ENCODE measurements at regions not wholly inside any gene's neighbourhood (a gene's known extent, or its start where the extent isn't known, plus 50 kb on each side); places are given as distances from the start of the nearest gene placed in this dataset.
A peak's percentile ranks its signal among the peaks of the same experiment; 100 is the strongest.

- Histone ChIP-seq H3K9me3 (ENCODE audit: control insufficient read depth in 2 of 3, insufficient read depth in 1 of 3, low read length in 3 of 3) (no peaks in the 10 kb centered on the region), H3K27ac (ENCODE audit: low read depth in 2 of 2, low read length in 2 of 2) (no peak overlapping the region), H3K4me3 (ENCODE audit: low read length in 3 of 3) (no peak overlapping the region), H3K4me1 (ENCODE audit: control insufficient read depth in 2 of 3, insufficient read depth in 2 of 3, low read depth in 1 of 3, low read length in 3 of 3) (no peaks in the 10 kb centered on the region), H3K27me3 (ENCODE audit: control insufficient read depth, insufficient read depth, low read length) (no peaks in the 10 kb centered on the region), H3K9ac (ENCODE audit: low read length in 3 of 3) (no peak overlapping the region), H3K36me3 (ENCODE audit: control insufficient read depth in 2 of 3, insufficient read depth in 3 of 3, low read length in 3 of 3) (no peaks in the 10 kb centered on the region)
- intact Hi-C loops (cut with DNase I) = no loop called here
- peak in 1 of 5 donors; percentile 23 for DNase-seq
- TF ChIP-seq, protein P1, sequence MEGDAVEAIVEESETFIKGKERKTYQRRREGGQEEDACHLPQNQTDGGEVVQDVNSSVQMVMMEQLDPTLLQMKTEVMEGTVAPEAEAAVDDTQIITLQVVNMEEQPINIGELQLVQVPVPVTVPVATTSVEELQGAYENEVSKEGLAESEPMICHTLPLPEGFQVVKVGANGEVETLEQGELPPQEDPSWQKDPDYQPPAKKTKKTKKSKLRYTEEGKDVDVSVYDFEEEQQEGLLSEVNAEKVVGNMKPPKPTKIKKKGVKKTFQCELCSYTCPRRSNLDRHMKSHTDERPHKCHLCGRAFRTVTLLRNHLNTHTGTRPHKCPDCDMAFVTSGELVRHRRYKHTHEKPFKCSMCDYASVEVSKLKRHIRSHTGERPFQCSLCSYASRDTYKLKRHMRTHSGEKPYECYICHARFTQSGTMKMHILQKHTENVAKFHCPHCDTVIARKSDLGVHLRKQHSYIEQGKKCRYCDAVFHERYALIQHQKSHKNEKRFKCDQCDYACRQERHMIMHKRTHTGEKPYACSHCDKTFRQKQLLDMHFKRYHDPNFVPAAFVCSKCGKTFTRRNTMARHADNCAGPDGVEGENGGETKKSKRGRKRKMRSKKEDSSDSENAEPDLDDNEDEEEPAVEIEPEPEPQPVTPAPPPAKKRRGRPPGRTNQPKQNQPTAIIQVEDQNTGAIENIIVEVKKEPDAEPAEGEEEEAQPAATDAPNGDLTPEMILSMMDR (IDR thresholded peaks at IDR 0.05; ENCODE audit: borderline replicate concordance, extremely low read depth, insufficient read depth) = no peak
- FAIRE-seq = no peak
Measured at GRCh38 chr20:58023346-58023745, 205.1 kb downstream of the ANKRD60 start.

GRCh38 chr20:58022711-58023110 lies 205.7 kb downstream of the ANKRD60 start:
- FAIRE-seq (no peak), DNase-seq (no peak)
- Histone ChIP-seq H3K27ac (ENCODE audit: low read depth in 2 of 2, low read length in 2 of 2) (no peak overlapping the region), H3K9me3 (ENCODE audit: control insufficient read depth in 2 of 3, insufficient read depth in 1 of 3, low read length in 3 of 3) (no peaks in the 10 kb centered on the region), H3K9ac (ENCODE audit: low read length in 3 of 3) (no peak overlapping the region), H3K4me3 (ENCODE audit: low read length in 3 of 3) (no peak overlapping the region), H3K27me3 (ENCODE audit: control insufficient read depth, insufficient read depth, low read length) (no peaks in the 10 kb centered on the region), H3K36me3 (ENCODE audit: control insufficient read depth in 2 of 3, insufficient read depth in 3 of 3, low read length in 3 of 3) (no peaks in the 10 kb centered on the region), H3K4me1 (ENCODE audit: control insufficient read depth in 2 of 3, insufficient read depth in 2 of 3, low read depth in 1 of 3, low read length in 3 of 3) (no peaks in the 10 kb centered on the region)
- TF ChIP-seq, protein P1 (IDR thresholded peaks at IDR 0.05; ENCODE audit: borderline replicate concordance, extremely low read depth, insufficient read depth) = no peak
- intact Hi-C loops (cut with DNase I) = no loop called here

GRCh38 chr20:58021481-58021880 lies 207.0 kb downstream of the ANKRD60 start:
- Histone ChIP-seq H3K9ac (ENCODE audit: low read length in 3 of 3) (no peak overlapping the region), H3K9me3 (ENCODE audit: control insufficient read depth in 2 of 3, insufficient read depth in 1 of 3, low read length in 3 of 3) (no peaks in the 10 kb centered on the region), H3K4me1 (ENCODE audit: control insufficient read depth in 2 of 3, insufficient read depth in 2 of 3, low read depth in 1 of 3, low read length in 3 of 3) (no peaks in the 10 kb centered on the region), H3K27ac (ENCODE audit: low read depth in 2 of 2, low read length in 2 of 2) (no peak overlapping the region), H3K36me3 (ENCODE audit: control insufficient read depth in 2 of 3, insufficient read depth in 3 of 3, low read length in 3 of 3) (no peaks in the 10 kb centered on the region), H3K27me3 (ENCODE audit: control insufficient read depth, insufficient read depth, low read length) (no peaks in the 10 kb centered on the region), H3K4me3 (ENCODE audit: low read length in 3 of 3) (no peak overlapping the region)
- intact Hi-C loops (cut with DNase I) = no loop called here
- no peak for FAIRE-seq
- TF ChIP-seq, protein P1 (IDR thresholded peaks at IDR 0.05; ENCODE audit: borderline replicate concordance, extremely low read depth, insufficient read depth) = no peak
- peak in 1 of 5 donors; percentile 76 for DNase-seq

Measured in kidney (tissue), 13 donors.